ENCODE measurements at regions not wholly inside any gene's neighbourhood (a gene's known extent, or its start where the extent isn't known, plus 50 kb on each side); places are given as distances from the start of the nearest gene placed in this dataset.

DNA sequence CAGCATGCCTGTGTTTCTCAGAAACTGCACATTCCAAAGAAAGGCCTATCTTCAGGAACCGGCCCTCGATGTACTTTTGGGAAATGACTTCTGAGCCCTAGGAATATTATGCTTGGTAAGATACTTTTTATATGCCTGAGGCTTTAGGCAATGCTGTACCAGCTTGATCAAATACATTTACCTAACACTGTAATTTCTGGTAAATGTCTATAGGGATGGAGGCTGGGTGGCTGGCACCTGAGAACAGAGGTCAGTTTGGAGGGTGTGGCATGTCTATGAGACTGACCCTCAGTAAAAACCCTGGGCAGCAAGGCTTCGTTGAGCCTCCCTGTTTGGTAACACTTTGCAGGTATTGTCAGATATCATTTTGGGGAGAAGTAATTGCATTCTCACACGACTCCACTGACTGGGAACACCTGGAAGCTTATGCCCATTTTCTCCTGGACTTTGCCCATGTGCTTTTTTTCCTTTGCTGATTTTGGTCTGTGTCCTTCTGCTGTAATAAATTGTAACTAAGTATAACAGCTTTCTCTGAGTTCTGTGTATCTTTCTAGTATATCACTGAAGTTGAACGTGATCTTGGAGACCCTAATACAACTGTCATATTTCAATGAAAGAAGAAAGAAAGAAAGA, 1339.1 kb downstream of the OLFM4 start:
- Histone ChIP-seq H3K27ac (no peak overlapping the region), H3K9me3 (peaks cover 0 to 29% (median 0%) of the 10 kb centered on the region in 8 donors), H3K4me3 (no peak overlapping the region), H3K36me3 (no peaks in the 10 kb centered on the region), H3K27me3 (replicated peaks in 1 of 7) (no peaks in the 10 kb centered on the region), H3K4me1 (no peaks in the 10 kb centered on the region)
- no peak for DNase-seq
- intact Hi-C loops (cut with DNase I; ENCODE audit: low total_unique reads): no loop called here
- TF ChIP-seq POLR2A (IDR thresholded peaks at IDR 0.05) (no peak), POLR2AphosphoS5 (IDR thresholded peaks at IDR 0.05) (no peak)
- TF ChIP-seq, protein P1, sequence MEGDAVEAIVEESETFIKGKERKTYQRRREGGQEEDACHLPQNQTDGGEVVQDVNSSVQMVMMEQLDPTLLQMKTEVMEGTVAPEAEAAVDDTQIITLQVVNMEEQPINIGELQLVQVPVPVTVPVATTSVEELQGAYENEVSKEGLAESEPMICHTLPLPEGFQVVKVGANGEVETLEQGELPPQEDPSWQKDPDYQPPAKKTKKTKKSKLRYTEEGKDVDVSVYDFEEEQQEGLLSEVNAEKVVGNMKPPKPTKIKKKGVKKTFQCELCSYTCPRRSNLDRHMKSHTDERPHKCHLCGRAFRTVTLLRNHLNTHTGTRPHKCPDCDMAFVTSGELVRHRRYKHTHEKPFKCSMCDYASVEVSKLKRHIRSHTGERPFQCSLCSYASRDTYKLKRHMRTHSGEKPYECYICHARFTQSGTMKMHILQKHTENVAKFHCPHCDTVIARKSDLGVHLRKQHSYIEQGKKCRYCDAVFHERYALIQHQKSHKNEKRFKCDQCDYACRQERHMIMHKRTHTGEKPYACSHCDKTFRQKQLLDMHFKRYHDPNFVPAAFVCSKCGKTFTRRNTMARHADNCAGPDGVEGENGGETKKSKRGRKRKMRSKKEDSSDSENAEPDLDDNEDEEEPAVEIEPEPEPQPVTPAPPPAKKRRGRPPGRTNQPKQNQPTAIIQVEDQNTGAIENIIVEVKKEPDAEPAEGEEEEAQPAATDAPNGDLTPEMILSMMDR (IDR thresholded peaks at IDR 0.05 in 8 of 11, conservative IDR thresholded peaks at IDR 0.05 in 3 of 11): no peak
- WGBS, 5 donors: 64 to 78% (median 75%) methylated on average over 5 of the region's 5 CpGs

DNA sequence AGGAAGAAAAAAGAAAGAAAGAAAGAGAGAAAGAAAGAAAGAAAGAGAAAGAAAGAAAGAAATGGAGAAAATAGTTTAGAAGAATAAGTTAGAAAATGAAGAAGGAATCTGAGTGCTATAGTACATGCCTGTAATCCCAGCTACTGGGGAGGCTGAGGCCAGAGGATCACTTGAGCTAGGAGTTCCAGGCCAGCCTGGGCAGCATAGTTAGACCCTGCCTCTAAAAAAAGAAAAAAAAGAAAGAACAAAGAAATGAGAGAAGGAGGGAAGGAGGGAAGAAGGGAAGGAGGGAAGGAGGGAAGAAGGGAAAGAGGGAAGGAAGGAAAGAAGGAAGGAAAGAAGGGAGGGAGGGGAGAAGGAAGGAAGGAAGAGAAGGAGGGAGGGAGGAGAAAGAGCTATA, 1339.8 kb downstream of the OLFM4 start:
- H3K36me3 ChIP-seq: no peaks in the 10 kb centered on the region
- no peak overlapping the region for H3K4me3 ChIP-seq
- no peaks in the 10 kb centered on the region for H3K27me3 ChIP-seq (replicated peaks in 1 of 7)
- intact Hi-C loops (cut with DNase I; ENCODE audit: low total_unique reads): no loop called here
- H3K27ac ChIP-seq: no peak overlapping the region
- H3K9me3 ChIP-seq: peaks cover 0 to 30% (median 4%) of the 10 kb centered on the region in 8 donors
- no peak for DNase-seq
- TF ChIP-seq POLR2A (IDR thresholded peaks at IDR 0.05) (no peak), POLR2AphosphoS5 (IDR thresholded peaks at IDR 0.05) (no peak)
- TF ChIP-seq, protein P1 (IDR thresholded peaks at IDR 0.05 in 8 of 11, conservative IDR thresholded peaks at IDR 0.05 in 3 of 11): no peak
- no peaks in the 10 kb centered on the region for H3K4me1 ChIP-seq

DNA sequence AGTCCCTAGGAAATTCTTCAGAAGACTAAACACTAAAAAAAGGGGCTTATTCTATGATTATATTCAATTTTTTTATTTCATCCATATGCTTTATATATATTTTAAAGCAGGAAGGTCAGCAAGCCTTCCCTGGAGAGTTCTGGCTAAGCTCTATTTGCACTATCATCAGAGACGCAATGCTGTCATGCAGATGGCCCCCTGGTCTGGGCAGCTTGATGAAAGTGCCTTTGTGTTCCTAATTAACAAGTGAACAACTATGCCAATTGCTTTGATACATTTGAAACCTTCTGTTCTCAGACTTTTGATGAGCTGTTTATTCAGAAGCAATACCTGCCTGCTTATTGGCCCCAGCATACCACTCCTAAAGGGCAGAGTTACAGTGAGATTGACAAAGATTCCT, 1344.6 kb downstream of the OLFM4 start:
- Histone ChIP-seq H3K27ac (no peak overlapping the region), H3K4me3 (no peak overlapping the region), H3K9me3 (peaks cover 0 to 33% (median 6%) of the 10 kb centered on the region in 8 donors), H3K36me3 (no peaks in the 10 kb centered on the region), H3K27me3 (replicated peaks in 1 of 7) (no peaks in the 10 kb centered on the region), H3K4me1 (no peaks in the 10 kb centered on the region)
- no peak for DNase-seq
- TF ChIP-seq POLR2AphosphoS5 (IDR thresholded peaks at IDR 0.05) (no peak), POLR2A (IDR thresholded peaks at IDR 0.05) (no peak)
- TF ChIP-seq, protein P1 (IDR thresholded peaks at IDR 0.05 in 8 of 11, conservative IDR thresholded peaks at IDR 0.05 in 3 of 11): no peak
- intact Hi-C loops (cut with DNase I; ENCODE audit: low total_unique reads): no loop called here
- WGBS, 5 donors: 0 to 41% (median 0%) methylated on average over 1 of the region's 1 CpG

DNA sequence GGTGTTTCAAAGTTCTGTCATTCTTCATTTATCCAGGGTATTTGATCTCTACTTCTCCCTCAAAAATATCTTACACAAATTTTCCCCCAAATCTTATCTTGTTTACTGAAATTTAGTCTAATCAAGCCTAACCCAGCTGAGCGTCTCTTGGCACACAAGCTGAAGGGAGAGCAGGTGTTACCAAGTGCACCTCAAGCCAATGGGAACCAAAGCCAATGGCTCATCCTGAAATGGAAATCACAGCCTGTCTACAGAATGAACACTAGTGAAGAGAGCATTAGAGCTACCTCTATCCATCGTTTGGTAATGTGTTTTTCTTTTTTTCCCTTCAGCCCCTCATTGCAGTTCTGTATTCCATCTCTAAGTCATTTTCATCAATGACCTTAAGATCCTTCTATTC, 1350.8 kb downstream of the OLFM4 start:
- no peaks in the 10 kb centered on the region for H3K27me3 ChIP-seq (replicated peaks in 1 of 7)
- H3K9me3 ChIP-seq: peaks cover 0 to 13% (median 0%) of the 10 kb centered on the region in 8 donors
- no peak overlapping the region for H3K27ac ChIP-seq
- H3K4me3 ChIP-seq: no peak overlapping the region
- no peaks in the 10 kb centered on the region for H3K36me3 ChIP-seq
- 72 to 89% (median 79%) methylated on average over 2 of the region's 2 CpGs for WGBS, 5 donors
- TF ChIP-seq, protein P1 (IDR thresholded peaks at IDR 0.05 in 8 of 11, conservative IDR thresholded peaks at IDR 0.05 in 3 of 11): no peak
- TF ChIP-seq POLR2A (IDR thresholded peaks at IDR 0.05) (no peak), POLR2AphosphoS5 (IDR thresholded peaks at IDR 0.05) (no peak)
- intact Hi-C loops (cut with DNase I; ENCODE audit: low total_unique reads): no loop called here
- no peak for DNase-seq
- H3K4me1 ChIP-seq: no peaks in the 10 kb centered on the region

Measured in spleen (tissue), 11 donors.